B cell (primary cell): ENCODE measurements at regions not wholly inside any gene's neighbourhood (a gene's known extent, or its start where the extent isn't known, plus 50 kb on each side); places are given as distances from the start of the nearest gene placed in this dataset.

Source experiments
- EZH2 ChIP-seq: IDR thresholded peaks from 2 replicates; pipeline ENCODE4 v1.6.1; 2012; ENCODE audit warnings: borderline replicate concordance, low read depth, mild to moderate bottlenecking, moderate library complexity, low read length; ENCODE audit not compliant: insufficient read depth, poor library complexity, severe bottlenecking
- TF ChIP-seq, protein P1 (sequence below): fragments of 200-600 bp; IDR thresholded peaks from one replicate; pipeline ENCODE4 v1.8.0; 2022; ENCODE audit warnings: antibody characterized with exemption, mild to moderate bottlenecking

DNA sequence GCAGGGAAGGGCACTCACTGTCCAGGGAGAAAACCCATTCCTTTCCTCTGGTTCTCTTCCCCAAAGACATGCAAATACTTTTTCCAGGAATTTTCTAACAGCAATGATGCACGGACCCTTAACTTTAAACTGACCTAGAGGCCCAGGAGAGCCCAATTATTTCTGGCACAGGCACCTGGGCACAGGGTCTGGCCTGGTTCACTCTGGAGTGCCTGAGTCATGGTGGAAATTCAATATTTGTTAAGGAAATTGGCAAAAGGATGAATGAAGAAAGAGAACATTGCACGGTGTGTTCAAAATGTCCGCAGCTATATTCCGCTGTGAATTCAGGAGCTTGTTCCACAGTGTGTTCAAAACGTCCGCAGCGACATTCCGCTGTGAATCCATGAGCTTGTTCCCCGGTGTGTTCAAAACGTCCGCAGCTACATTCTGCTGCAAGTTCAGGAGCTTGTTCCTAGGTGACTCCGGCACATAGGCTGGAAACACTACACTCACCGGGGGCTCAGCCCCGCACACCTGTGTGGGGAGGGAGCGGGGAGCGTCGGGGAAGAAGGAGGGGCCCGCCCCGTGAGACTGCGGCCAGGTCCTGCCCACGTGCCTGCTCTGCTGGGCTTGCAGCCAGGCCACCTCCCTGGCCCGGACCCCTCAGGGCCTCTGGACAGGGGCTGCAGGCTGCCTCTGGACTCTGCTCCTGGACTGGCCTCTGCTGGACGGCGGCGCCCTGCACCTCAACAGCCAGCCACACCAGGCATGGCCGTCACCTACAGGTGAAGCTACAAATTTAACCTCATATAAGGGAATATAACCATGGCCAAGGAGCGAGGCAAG is 72.0 kb upstream of the FAM20C start:
- TF ChIP-seq, protein P1, sequence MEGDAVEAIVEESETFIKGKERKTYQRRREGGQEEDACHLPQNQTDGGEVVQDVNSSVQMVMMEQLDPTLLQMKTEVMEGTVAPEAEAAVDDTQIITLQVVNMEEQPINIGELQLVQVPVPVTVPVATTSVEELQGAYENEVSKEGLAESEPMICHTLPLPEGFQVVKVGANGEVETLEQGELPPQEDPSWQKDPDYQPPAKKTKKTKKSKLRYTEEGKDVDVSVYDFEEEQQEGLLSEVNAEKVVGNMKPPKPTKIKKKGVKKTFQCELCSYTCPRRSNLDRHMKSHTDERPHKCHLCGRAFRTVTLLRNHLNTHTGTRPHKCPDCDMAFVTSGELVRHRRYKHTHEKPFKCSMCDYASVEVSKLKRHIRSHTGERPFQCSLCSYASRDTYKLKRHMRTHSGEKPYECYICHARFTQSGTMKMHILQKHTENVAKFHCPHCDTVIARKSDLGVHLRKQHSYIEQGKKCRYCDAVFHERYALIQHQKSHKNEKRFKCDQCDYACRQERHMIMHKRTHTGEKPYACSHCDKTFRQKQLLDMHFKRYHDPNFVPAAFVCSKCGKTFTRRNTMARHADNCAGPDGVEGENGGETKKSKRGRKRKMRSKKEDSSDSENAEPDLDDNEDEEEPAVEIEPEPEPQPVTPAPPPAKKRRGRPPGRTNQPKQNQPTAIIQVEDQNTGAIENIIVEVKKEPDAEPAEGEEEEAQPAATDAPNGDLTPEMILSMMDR, result no peak
- no peak for TF ChIP-seq EZH2
